Fibroblast of peridontal ligament (primary cell): ENCODE measurements at regions not wholly inside any gene's neighbourhood (a gene's known extent, or its start where the extent isn't known, plus 50 kb on each side); places are given as distances from the start of the nearest gene placed in this dataset.

Experiments used
- DNase-seq: peaks from one replicate; pipeline ENCODE4 v3.0.0-alpha.2; 2010; ENCODE audit errors: extremely low read depth

DNA sequence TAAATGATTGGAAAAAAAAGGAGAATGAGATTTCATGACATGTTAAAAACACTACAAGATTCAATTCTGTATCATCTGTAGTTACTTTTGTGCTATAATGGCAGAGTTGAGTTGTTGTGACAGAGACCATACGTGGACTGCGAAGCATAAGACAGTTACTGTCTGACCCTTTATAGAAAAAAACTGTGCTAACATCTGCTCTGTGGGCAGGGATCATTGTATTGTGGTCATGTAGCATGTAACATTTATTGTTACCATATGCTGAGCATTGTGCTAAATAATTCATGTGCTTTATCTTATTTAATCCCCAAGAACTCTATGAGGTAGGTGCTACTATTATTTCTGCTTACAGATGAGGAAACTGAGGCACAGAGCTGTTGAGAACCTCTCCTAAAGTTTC lies 147.3 kb upstream of the HMHB1 start:
- DNase-seq: peak; percentile 59

DNA sequence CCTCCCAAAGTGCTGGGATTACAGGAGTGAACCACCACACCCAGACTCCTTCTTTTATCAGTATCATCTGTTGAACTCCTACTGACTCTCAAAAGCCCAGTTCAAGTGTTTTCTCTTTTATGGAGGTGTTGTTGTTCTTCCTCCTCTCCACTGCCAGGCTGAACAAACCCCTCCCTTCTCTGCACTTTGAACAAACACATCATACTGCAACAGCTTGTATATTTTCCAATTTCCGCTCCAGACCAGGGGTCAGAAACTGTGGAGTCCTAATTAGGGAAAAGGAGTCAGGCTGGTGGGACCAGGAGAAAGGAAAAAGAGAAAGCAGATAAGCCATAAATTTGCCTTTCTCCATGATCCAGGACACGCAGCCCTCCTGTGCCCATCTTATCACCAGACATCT lies 148.1 kb upstream of the HMHB1 start:
- no peak for DNase-seq

DNA sequence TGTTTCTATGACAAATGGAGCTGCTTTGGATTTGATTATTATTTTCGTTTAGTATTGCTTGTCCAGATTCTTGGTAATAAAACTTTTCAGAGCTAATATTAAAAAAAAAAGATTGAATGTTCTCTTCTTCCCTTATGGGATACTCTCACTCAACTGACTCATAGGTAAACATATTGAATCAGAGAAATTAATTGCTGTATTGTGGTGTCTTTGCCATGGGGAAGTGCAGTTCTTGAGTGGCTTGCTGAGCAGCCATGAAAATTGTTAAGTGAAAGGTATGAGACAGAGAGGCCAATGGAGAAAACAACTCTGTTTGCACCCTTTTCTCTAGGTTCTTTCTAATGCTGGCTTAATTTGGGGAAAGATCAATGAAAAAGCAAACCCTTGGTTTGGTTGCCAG lies 149.9 kb upstream of the HMHB1 start:
- DNase-seq: no peak

DNA sequence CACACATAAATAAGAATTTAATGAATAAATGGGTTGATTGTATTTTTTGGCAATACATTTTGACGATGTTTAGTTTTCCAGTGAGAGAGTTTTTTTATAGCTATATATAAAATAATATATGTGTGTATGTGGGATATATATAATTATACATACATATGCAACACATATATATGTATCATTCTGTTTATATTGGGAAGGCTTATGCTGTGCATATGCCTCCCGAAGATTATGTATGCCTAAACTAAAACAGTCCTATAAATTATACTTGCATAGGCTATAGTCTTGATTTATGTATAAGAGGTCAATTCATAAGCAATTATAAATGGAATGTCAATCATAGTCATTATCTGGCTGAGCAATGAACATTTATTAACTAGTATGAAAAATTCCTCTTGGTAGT lies 151.3 kb upstream of the HMHB1 start:
- DNase-seq: no peak

DNA sequence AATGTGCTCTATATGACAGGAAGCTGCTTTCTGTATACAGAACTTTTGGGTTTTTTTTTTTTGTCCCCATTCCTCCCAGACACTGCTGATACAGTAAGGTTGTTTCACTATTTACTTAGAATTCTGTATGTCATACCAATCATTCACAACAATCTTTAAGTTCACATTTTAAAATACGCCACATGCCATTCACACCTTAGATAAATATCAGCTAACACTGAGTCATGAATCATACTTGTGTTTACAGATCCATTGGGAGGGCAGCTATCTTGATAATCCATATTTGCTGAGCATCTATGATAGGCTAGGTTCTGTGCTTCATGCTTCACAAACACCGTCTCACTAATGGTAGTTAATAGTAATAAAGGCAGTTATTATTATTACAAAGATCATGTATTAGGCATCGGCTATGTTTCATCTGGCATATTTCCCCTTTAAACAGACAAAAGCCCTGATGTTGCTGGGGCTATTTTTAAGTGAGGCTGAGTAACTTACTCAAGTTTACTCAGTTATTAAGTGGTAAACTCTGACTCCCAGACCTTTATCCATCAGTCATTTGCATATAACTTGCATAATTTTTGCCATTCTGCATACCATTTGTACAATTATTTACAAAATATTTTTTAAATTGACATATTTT lies 152.2 kb upstream of the HMHB1 start:
- no peak for DNase-seq

DNA sequence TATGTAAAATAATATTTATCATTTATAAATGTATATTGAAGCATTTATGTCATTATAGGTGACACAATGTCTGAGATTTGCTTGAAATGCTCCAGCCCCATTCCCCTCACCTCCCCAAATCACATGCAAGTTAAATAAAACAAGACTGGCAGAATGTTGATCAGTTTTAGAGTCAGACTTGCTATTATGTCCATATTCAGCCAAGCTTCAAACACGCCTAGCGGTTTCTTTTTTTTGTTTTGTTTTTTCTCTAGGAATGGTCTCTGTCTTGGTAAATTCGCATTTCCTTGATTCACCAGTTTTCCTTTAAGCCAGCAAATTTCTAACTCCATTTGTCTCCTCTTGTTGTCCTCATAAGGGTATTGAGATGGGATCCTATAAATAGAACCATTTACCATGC lies 153.0 kb upstream of the HMHB1 start:
- no peak for DNase-seq

DNA sequence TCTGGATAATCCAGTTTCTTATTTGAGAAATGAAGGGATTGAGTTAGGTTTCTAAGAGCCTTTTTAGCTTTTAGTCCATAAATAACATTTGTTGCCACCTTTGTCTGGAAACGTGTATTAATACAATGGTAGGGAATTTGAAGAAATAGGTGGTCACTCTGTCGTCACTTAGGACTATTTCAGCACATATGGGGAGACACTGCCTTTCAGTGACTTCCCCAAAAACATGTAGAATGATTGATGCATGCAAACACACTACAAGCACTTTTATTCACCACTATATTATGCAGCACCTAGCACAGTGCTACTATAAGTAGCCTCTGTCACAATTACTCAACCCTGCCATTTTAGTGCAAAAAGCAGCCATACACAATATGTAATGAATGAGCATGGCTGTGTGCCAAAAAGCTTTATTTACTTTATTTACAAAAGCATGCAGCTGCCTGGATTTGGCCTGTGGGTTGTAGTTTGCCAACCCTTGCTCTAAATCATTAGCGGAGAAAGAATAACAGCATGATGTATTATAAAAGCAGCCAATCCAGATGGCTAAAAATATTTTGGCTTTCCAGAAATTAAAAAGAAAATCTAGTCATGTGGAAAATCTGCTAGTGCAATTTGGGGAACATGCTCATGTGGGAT lies 154.2 kb upstream of the HMHB1 start:
- peak; percentile 38 for DNase-seq

DNA sequence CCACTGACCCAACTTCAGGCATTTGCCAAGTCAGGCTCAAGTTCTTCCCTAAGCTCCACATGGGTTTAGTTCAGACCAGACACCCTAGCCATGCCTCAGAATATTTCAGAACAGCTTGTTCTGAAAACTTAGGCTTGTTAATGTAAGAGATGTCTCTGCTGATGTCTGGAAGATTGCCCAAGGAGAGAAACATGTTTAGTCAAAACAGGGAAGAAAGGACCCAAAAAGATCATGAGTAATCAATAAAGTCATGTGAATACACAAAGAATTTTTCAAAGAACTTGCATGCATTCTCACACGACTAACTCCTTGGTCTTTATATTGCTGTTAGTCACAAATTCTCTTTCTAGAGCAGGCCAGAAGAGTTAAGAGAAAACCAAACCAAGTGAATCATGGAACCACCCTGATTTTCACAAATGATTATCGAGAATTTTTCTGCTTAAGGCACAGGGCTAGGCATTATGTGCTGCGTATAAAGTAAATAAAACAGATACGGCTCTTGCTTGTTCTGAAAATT lies 158.1 kb upstream of the HMHB1 start:
- no peak for DNase-seq

DNA sequence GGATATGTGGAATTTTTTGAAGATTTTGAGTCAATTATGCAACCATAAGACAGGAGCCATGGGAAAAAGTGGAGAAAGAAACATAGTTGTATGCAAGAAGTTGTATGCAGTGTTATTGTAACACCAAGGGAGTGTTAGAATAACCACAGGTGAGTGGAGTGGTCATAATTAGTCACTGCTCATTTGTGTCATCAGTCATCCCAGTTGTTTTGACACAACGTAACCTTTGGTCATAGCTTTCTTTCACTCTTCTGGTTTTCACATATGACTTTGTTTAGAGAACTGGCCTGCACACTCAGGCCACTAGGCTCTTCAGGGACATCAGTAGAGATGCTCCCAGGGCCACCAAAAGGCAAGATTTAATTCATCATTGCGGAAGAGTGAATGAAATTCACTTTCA lies 158.7 kb upstream of the HMHB1 start:
- no peak for DNase-seq

DNA sequence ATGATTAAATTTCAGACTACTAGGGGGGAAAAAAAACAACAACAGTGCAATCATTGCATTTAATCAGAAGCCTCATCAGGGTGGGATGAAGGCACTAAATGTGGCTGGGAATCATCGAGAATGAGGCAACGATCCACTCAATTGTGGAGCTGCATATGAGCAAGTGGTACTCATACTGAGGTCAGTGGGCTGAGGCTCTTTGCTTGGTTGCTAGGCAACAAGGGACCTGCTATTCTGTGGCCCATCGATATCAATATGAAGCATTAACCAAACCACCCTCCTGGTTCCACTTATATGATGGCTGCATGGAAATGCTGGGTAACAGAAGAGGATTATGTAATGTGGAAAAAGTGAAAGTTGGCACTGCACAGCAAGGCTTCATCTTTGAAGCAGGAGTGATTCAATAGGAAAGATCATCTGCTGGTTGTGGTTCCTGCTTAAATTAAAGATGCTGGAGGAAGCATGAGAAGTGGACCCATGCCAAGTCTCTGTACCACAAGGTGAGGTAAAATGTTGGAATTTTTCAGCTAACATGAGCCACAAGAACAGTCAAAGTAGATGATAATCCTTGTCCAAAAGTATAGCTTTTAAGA lies 159.8 kb upstream of the HMHB1 start:
- DNase-seq: peak; percentile 76

DNA sequence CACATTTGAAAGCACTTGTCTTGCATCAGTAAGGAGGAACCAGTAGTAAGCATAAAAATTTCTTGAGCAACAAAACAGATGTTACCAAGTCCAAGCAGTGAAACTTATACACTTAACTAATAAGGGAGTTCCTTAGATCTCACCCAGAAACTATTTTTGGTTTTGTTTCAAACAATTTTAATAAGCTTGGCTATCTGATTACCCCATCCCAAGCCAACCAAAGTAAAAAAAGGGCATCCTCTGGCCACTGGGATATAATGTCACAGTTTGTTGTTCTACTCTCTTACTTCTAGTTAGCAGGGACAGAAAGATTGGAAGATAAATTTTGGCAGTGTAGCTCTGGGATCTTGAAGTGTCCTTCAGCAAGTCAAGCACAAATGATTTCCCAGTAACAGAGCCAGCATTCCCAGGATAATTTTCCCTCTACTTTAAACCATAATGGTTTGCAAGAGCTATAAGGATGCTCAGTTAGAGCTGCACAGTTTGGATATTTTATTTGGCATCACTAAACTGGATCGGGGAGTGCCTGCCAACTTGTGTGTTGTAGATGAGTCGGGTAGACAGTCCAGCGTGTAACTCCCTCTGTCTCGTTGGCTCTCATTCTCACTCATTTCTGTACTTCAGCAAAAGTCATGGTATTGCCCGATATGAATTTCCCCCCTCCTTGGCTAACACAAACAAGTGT lies 161.9 kb upstream of the HMHB1 start:
- DNase-seq: peak; percentile 91

DNA sequence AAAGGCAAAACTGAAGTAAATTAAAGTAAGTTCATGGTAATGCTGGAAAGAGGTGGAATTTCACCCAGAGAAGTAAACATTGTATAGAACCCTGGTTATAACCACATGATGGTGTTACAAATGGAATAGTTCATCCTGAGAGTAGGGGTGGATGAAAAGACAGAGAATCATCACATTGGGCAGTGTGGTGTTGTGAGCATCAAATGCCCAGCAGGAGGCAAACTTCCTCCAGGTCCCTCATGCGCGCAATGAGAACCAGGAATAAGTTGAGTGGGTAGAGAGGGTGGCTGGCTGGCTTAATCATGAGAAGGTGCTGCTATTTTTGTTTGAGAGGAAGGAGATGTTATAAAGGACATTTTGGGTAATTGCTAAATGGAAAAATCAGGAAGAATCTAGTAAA lies 163.3 kb upstream of the HMHB1 start:
- no peak for DNase-seq

DNA sequence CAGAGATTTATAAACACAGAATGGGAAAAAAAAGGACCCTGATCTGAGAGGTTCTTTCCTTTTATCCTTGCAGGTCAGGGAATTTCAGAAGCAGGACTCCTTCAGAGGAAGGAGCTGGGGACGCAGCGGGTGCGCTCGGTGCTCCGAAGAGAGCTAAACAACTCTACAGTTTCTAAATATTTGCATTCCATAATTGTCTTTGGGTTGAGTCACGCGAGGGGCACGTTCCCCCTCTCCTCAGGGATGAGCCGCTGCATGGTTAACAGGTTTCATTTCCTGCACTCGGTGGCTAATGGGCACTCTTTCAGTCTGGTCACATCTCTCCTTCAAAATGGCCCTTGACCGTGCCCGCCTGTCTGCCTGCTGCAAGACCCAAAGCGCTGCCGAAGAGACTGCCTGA lies 165.0 kb upstream of the HMHB1 start:
- no peak for DNase-seq

DNA sequence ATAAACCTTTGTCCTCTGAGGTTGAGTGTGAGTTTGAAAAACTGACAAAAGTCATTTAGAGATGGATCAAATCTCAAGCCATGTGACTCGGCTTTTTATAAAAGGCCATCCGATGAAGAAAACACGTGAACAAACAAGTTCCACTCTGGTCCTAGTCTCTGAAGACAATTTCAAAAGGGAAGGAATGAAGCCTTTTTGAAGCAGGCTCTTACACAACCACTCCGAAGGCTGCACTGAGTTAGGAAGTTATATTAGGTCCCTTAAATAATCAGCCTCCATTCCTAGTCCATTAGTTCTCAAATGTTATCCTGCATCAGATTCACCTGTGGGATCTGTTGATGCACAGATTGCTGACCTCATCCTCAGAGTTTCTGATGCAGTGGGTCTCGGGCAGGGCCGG lies 166.6 kb upstream of the HMHB1 start:
- DNase-seq: no peak

DNA sequence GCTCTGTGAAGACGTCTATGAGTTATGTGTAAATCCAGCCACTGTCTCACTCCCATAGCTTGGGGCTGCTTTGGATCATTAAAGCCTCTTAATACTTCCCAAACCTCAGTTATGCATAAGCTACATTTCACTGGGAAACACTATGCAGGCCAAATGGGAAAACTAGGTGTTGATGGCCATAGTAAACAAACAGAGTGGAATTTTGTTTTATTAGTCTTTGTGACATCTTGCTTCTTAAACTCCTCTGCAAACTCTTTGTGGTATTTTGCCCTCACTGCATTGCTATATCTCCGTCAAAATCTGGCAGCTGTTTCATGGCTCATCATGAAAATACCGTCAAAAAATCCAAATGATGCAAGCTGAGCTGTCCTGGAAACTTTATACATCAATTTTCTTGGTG lies 167.2 kb upstream of the HMHB1 start:
- DNase-seq: no peak

DNA sequence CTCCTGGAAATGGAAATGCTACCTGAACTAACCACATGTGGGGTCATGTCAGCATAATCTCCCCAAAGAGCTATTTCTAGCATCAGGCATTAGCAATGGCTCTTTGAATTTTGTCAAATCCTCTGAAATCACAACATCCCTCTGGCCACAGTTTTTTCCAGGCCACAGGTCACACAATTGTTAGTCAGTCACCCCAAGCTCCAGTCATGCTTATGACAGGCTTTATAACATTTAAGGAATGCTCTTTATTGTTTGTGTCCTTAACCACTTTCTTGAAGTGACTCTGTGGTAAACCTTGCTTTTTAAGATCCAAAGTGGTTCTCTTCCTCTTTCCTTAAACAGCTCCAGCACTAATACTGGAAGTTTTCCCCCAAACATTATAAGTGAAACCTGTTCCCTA lies 169.2 kb upstream of the HMHB1 start:
- no peak for DNase-seq

DNA sequence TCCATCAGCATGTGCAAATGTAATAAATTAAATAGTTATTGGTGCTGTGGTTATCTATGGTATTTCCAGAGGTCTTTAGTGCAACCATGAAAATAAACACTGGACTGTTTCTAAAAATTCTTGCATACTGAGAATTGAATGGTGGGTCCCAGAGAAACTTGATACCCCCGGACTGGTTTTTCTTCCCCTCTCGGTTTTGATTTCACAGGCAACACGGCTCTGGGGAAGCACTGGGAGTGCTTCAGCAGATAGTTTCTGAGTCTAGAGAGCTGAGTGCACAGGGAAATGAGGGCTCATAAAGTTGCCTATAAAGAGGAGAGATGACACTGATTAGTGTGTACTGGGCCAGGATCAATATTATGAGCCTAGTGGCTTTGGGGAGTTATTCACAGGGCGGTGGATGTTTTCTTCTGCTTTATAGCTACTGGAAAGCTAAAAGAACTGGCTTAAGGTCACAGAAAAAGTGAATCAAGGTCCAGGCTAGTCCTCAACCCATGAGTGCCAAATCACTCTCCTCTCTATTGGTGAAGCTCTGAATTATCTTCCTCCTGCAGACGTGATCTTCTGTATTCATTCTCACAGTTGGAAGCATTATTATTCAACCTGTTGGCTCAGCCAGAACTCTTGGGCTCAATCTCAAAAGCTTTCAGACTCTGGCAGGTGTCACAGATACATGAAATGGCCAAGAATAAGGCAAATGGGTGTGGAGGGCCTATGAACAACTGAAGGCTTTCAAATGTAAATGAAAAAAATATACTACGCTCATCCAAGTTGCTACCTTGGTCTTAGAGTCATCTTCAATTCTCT lies 170.2 kb upstream of the HMHB1 start:
- DNase-seq: peak; percentile 87

DNA sequence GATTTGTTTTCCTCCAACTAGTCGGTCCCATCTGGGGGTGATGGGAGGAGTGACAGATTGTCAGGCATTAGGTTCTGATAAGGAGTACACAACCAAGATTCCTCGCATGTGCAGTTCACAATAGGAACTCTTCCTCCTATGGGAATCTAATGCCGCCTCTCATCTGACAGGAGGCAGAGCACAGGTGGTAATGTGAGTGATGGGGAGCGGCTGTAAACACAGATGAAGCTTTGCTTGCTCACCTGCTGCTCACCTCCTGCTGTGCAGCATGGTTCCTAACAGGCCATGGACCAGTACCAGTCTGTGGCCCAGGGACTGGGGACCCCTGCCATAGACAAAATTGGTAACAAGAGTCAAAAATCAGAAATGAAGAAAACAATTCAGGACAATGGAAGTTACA lies 173.3 kb upstream of the HMHB1 start:
- no peak for DNase-seq

DNA sequence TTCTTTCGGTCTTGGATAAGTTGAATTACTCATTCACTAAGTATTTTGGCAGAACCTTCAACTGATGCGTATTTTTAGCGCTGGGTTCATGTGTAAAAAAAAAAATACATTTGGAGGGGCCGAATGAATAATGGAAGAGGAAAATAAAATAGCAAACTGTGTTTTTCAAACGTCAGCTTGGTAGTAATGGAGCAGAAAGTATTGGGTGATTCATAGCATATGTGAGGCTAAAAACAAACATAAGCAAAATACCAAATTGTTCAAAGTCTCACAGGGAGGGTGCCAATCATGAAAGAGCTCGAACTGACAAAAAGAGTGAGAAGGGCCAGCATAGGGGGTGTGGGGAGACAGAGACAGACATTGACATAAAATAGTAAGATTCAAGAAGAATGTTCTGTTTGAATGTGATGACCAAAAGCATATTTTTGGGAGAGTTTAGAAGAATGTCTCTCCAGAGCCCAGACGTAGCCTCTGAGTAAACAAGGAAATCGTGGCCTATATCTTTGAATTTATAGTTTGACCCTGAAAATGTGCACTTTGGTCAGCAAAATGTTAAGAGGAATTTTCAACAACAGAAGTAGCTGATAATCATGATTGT lies 174.9 kb upstream of the HMHB1 start:
- DNase-seq: peak; percentile 44

DNA sequence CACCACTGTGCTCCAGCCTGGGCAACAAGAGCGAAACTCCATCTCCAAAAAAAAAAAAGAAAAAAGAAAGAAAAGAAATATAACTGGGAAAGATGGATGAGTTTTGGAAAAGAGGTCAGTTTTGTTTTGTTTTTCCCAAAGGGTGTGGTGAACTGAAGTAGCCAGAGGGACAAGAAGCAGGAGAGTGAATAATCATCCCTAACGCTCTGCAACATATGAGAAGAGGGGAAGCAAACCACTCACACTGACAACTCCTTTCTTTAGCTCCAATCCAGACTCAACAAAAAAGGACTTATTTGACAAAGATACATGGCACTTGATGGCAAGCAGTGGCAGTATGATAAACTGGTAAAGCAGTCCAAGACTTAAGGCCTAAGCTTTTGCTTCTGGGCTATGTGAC lies 176.1 kb upstream of the HMHB1 start:
- no peak for DNase-seq

DNA sequence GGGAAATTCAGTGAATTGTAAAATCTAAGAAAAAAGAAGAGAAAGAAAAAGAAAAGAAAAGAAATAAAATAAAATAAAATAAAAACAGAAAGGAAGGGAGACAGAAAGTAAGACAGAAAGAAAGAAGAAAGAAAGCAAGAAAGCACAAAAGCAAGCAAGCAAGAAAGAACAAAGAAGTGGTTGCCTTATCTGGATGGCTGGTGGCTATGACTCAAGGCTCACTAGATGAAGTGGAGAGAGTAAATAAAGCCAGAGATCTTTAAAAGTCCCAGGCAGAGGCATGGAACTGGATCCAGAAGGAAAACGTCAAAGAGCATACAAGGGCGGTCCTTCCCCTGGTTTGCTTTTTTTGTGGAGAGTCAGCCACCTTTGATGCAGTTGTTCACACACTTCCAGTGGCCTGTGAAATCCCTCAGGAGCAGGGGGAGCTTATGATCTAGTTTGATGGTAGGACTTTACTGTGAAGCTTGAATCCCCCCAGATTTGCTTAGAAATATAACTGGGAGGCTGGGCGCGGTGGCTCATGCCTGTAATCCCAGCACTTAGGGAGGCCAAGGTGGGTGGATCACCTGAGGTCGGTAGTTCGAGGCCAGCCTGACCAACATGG lies 176.7 kb upstream of the HMHB1 start:
- peak; percentile 58 for DNase-seq
